GM23338 (cell line): ENCODE measurements at regions not wholly inside any gene's neighbourhood (a gene's known extent, or its start where the extent isn't known, plus 50 kb on each side); places are given as distances from the start of the nearest gene placed in this dataset.

ENCODE experiments used
- JUNB ChIP-seq: IDR thresholded peaks from one replicate; pipeline ENCODE4 v1.6.1; 2016; ENCODE audit warnings: antibody characterized with exemption; ENCODE audit not compliant: unreplicated experiment
- TF ChIP-seq, protein P1 (sequence below), 2 experiments: fragments of 200-600 bp in 1 of 2; sonication (generic) in 1 of 2; conservative IDR thresholded peaks; 2 replicates each; pipeline versions ENCODE4 v1.5.1 to v1.6.1; 2016 to 2017; ENCODE audit warnings: antibody characterized with exemption in 2 of 2, low read depth in 2 of 2, mild to moderate bottlenecking in 2 of 2, moderate library complexity in 1 of 2
- TF ChIP-seq, protein P2 (sequence below): IDR thresholded peaks from one replicate; pipeline ENCODE4 v1.6.1; 2018; ENCODE audit warnings: antibody characterized with exemption; ENCODE audit not compliant: unreplicated experiment

DNA sequence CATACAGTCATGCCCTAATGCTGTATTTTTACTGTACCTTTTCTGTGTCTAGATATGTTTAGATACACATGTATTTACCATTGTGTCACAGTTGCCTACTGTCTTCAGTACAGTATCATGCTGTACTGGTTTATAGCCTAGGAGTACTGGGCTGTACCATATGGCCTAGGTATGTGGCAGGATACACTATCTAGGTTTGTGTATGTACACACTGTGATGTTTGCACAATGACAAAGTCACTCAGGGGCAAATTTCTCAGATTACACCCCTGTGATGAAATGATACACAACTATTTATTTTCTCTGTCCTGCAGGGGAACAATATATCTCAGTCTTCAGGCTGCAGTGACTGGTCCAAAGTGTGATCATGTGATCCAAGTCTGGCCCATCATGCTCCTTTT, 1076.1 kb downstream of the VRK1 start:
- no peak for TF ChIP-seq JUNB
- TF ChIP-seq, protein P1, sequence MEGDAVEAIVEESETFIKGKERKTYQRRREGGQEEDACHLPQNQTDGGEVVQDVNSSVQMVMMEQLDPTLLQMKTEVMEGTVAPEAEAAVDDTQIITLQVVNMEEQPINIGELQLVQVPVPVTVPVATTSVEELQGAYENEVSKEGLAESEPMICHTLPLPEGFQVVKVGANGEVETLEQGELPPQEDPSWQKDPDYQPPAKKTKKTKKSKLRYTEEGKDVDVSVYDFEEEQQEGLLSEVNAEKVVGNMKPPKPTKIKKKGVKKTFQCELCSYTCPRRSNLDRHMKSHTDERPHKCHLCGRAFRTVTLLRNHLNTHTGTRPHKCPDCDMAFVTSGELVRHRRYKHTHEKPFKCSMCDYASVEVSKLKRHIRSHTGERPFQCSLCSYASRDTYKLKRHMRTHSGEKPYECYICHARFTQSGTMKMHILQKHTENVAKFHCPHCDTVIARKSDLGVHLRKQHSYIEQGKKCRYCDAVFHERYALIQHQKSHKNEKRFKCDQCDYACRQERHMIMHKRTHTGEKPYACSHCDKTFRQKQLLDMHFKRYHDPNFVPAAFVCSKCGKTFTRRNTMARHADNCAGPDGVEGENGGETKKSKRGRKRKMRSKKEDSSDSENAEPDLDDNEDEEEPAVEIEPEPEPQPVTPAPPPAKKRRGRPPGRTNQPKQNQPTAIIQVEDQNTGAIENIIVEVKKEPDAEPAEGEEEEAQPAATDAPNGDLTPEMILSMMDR (conservative IDR thresholded peaks at IDR 0.05; ENCODE audit: low read depth in 2 of 2), result no peak
- TF ChIP-seq, protein P2, sequence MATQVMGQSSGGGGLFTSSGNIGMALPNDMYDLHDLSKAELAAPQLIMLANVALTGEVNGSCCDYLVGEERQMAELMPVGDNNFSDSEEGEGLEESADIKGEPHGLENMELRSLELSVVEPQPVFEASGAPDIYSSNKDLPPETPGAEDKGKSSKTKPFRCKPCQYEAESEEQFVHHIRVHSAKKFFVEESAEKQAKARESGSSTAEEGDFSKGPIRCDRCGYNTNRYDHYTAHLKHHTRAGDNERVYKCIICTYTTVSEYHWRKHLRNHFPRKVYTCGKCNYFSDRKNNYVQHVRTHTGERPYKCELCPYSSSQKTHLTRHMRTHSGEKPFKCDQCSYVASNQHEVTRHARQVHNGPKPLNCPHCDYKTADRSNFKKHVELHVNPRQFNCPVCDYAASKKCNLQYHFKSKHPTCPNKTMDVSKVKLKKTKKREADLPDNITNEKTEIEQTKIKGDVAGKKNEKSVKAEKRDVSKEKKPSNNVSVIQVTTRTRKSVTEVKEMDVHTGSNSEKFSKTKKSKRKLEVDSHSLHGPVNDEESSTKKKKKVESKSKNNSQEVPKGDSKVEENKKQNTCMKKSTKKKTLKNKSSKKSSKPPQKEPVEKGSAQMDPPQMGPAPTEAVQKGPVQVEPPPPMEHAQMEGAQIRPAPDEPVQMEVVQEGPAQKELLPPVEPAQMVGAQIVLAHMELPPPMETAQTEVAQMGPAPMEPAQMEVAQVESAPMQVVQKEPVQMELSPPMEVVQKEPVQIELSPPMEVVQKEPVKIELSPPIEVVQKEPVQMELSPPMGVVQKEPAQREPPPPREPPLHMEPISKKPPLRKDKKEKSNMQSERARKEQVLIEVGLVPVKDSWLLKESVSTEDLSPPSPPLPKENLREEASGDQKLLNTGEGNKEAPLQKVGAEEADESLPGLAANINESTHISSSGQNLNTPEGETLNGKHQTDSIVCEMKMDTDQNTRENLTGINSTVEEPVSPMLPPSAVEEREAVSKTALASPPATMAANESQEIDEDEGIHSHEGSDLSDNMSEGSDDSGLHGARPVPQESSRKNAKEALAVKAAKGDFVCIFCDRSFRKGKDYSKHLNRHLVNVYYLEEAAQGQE, result no peak
